IPS DF 6.9 (cell line): ENCODE measurements at regions not wholly inside any gene's neighbourhood (a gene's known extent, or its start where the extent isn't known, plus 50 kb on each side); places are given as distances from the start of the nearest gene placed in this dataset.
"Not testable (repeated sequence)": the region's sequence is repeated elsewhere in the genome, so short reads cannot be mapped to it uniquely, and the experiment has no call there.

Source experiments
- DNase-seq: peaks from one replicate; pipeline ENCODE4 v3.0.0-alpha.2; 2013; ENCODE audit warnings: low read depth, low spot score
- H3K27ac ChIP-seq: one replicate; pipeline ENCODE4 v1.5.1; 2013; ENCODE audit warnings: low read length, control low read depth
- H3K27me3 ChIP-seq: 2 replicates; pipeline ENCODE4 v1.6.1; 2013; ENCODE audit warnings: mild to moderate bottlenecking, low read length; ENCODE audit not compliant: control insufficient read depth, insufficient read depth
- H3K36me3 ChIP-seq: 2 replicates; pipeline ENCODE4 v1.6.1; 2013; ENCODE audit warnings: low read length; ENCODE audit not compliant: control insufficient read depth, insufficient read depth
- H3K4me1 ChIP-seq: 2 replicates; pipeline ENCODE4 v1.6.1; 2013; ENCODE audit warnings: low read length; ENCODE audit not compliant: control insufficient read depth, insufficient read depth
- H3K4me3 ChIP-seq: 2 replicates; pipeline ENCODE4 v1.5.1; 2013; ENCODE audit warnings: mild to moderate bottlenecking, low read length
- H3K9me3 ChIP-seq: 2 replicates; pipeline ENCODE4 v1.6.1; 2013; ENCODE audit warnings: low read length, inconsistent platforms; ENCODE audit not compliant: control insufficient read depth, insufficient read depth
- WGBS: extraction: QIAGEN DNeasy Blood & Tissue Kit; methylation state at CpG from one replicate; pipeline ENCODE4 v1.1.7; 2013; ENCODE audit warnings: mixed read lengths, missing lambda C conversion rate; ENCODE audit not compliant: insufficient read length, insufficient coverage; 5-methylcytosine and 5-hydroxymethylcytosine counted together

DNA sequence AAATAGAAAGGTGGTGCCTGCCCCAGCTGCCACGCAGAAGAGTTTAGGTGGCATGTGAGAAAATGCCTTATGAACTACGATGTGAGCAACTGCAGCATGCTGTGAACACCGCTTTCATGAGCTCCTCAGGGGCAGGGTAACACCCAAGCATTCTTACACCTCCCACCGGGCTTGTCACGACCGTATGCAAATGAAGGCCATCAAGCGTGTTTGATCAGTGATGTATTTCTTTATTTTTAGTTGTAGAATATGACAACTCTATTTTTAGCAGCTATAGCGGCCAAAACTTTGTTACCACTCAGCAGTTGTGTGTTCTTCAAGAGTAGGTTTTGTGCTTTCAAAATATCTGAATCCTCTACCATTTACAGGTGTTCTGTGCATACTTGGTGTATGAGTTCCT is 58.1 kb upstream of the SAMD11 start:
- H3K9me3 ChIP-seq, H3K36me3 ChIP-seq, DNase-seq, H3K27me3 ChIP-seq, H3K4me3 ChIP-seq, H3K4me1 ChIP-seq, H3K27ac ChIP-seq: not testable (repeated sequence)
- no CpG with 5 or more reads among the region's 8 CpGs for WGBS

DNA sequence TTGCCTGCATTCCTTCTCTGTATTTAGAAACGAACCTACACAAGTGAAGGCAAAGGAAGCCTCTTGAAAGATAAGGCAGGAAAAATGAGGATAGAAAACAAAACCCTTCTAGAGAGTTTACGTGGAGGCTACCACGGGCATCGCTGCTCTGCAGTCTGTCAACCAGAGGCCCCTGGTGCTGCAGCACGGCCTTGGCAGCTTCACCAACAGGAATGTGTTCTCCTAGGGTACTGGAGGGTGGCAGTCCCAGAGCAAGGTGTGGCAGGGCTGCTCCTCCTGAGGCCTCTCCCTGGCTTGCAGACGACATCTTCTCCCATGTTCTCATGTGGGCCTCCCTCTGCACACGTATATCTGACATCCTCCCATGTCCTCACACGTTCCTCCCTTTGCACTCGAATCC is 57.6 kb upstream of the SAMD11 start:
- H3K4me1 ChIP-seq: no peaks in the 10 kb centered on the region
- H3K27me3 ChIP-seq: no peaks in the 10 kb centered on the region
- H3K4me3 ChIP-seq: no peak overlapping the region
- no peaks in the 10 kb centered on the region for H3K9me3 ChIP-seq
- no peak for DNase-seq
- H3K36me3 ChIP-seq: no peaks in the 10 kb centered on the region
- no peak overlapping the region for H3K27ac ChIP-seq
- WGBS: no CpG with 5 or more reads among the region's 9 CpGs

DNA sequence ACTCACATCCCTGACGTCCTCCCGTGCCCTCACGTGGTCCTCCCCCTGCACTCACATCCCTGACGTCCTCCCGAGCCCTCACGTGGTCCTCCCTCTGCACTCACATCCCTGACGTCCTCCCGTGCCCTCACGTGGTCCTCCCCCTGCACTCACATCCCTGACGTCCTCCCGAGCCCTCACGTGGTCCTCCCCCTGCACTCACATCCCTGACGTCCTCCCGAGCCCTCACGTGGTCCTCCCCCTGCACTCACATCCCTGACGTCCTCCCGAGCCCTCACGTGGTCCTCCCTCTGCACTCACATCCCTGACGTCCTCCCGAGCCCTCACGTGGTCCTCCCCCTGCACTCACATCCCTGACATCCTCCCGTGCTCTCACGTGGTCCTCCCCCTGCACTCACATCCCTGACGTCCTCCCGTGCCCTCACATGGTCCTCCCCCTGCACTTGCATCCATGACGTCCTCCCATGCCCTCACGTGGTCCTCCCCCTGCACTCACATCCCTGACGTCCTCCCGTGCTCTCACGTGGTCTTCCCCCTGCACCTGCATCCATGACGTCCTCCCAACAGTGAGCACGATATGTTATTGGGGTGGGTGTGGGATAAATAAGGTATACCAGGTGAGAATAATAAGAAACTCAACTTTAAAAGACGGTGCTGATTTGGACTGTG is 57.0 kb upstream of the SAMD11 start:
- not testable (repeated sequence) for H3K27ac ChIP-seq, H3K4me3 ChIP-seq, DNase-seq, H3K36me3 ChIP-seq, H3K9me3 ChIP-seq, H3K27me3 ChIP-seq, H3K4me1 ChIP-seq
- no CpG with 5 or more reads among the region's 33 CpGs for WGBS

DNA sequence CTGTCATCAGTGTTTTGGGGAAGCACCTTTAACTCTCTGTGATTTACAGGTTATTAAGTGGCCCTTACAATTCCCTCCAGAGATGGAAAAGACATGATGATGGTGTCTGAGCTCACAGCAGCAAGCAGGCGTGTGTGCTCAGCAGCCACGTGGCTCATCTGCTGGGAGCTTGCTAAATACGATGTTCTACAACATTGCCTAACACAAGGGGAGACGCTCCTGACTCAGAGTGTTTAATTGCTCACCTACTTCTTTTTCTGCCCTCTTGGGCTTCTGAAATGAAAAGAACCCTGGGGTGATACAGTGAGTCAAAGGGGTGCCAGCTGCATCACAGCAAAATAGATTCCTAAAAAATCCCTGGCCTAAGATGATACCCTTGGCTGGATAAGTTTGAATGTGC is 56.2 kb upstream of the SAMD11 start:
- WGBS: no CpG with 5 or more reads among the region's 4 CpGs
- not testable (repeated sequence) for H3K27ac ChIP-seq, H3K9me3 ChIP-seq, H3K4me1 ChIP-seq, H3K36me3 ChIP-seq, H3K4me3 ChIP-seq, DNase-seq, H3K27me3 ChIP-seq

DNA sequence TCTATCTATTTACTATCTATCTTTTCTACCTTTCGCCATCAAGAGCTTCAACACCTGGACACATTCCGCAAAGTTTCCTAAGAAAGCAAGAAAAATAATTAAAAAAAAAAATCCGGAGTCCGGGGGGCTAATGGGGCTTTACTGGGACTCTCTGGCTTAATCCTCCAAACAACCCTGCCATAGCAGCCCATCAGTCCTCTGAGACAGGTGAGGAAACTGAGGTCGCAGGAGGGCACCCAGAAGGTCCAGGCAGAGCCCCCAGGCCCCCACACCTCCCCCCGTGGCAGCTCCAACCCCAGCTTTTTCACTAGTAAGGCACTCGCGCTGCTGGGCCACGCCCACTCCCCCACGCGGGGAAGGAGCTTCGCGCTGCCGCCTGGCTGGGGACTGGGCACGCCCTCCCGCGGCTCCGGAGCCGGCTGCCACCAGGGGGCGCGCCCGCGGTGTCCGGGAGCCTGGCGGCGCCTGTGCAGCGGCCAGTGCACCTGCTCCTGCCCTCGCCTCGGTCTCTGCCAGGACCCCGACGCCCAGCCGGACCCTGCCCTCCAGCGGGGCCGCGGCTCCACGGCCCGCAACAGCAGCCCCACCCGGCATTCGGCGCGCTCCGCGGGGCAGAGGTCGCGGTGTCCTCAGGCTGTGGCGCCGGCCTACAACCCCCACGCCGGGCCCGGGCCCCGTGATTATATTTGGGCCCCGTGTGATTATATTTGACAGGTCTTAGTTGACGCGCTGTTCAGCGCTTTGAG is 54.1 kb upstream of the SAMD11 start:
- Histone ChIP-seq H3K4me1 (no peaks in the 10 kb centered on the region), H3K4me3 (no peak overlapping the region), H3K27me3 (no peaks in the 10 kb centered on the region), H3K9me3 (no peaks in the 10 kb centered on the region), H3K27ac (no peak overlapping the region), H3K36me3 (no peaks in the 10 kb centered on the region)
- no peak for DNase-seq
- no CpG with 5 or more reads among the region's 55 CpGs for WGBS
